ENCODE measurements at regions not wholly inside any gene's neighbourhood (a gene's known extent, or its start where the extent isn't known, plus 50 kb on each side); places are given as distances from the start of the nearest gene placed in this dataset.

GRCh38 chr2:16818203-16818556 lies 152.5 kb upstream of the CYRIA start:
- H3K14ac ChIP-seq (ENCODE audit: low read length in 2 of 2) = no peak overlapping the region
- no peak overlapping the region for H4K91ac ChIP-seq (ENCODE audit: low read length)
- 90% methylated on average over 3 of the region's 5 CpGs for WGBS
- no peaks in the 10 kb centered on the region for H3K27me3 ChIP-seq (ENCODE audit: control insufficient read depth in 1 of 2, insufficient read depth in 1 of 2, low read length in 2 of 2)
- no peak overlapping the region for H3K18ac ChIP-seq (ENCODE audit: low read depth in 1 of 2, low read length in 2 of 2)
- no peak overlapping the region for H2BK15ac ChIP-seq (ENCODE audit: low read depth, poor library complexity, severe bottlenecking)
- DNase-seq = no peak
- no peak overlapping the region for H3K4ac ChIP-seq (ENCODE audit: low read depth in 1 of 2, low read length in 2 of 2)
- H4K8ac ChIP-seq (ENCODE audit: low read length) = no peak overlapping the region
- no peaks in the 10 kb centered on the region for H3K79me1 ChIP-seq (replicated peaks; ENCODE audit: low read length, poor library complexity, severe bottlenecking)
- H3K36me3 ChIP-seq (ENCODE audit: control insufficient read depth in 1 of 2, insufficient read depth in 2 of 2, low read depth in 1 of 2, low read length in 2 of 2) = no peaks in the 10 kb centered on the region
- H3K4me2 ChIP-seq (ENCODE audit: low read length, poor library complexity, severe bottlenecking) = no peak overlapping the region
- H3K9ac ChIP-seq (ENCODE audit: low read length) = no peak overlapping the region
- no peak overlapping the region for H3K27ac ChIP-seq (ENCODE audit: low read length, poor library complexity, severe bottlenecking)
- H3K4me3 ChIP-seq (ENCODE audit: insufficient read depth in 1 of 2, low read depth in 1 of 2, low read length in 2 of 2) = no peak overlapping the region
- no peaks in the 10 kb centered on the region for H3K4me1 ChIP-seq (ENCODE audit: control insufficient read depth, insufficient read depth, low read depth, low read length)
- H2AFZ ChIP-seq (ENCODE audit: low read depth, low read length) = no peak overlapping the region
- H2BK120ac ChIP-seq (ENCODE audit: low read depth, low read length) = no peak overlapping the region
- H3K9me3 ChIP-seq (ENCODE audit: control insufficient read depth, low read length) = no peaks in the 10 kb centered on the region
- no peak overlapping the region for H2BK5ac ChIP-seq (ENCODE audit: low read depth, low read length, poor library complexity, severe bottlenecking)
- H2AK5ac ChIP-seq (ENCODE audit: low read length, severe bottlenecking) = no peak overlapping the region
- no peak overlapping the region for H3K23ac ChIP-seq (ENCODE audit: low read length in 2 of 2)
- no peak overlapping the region for H2BK12ac ChIP-seq (ENCODE audit: low read length in 2 of 2)

DNA sequence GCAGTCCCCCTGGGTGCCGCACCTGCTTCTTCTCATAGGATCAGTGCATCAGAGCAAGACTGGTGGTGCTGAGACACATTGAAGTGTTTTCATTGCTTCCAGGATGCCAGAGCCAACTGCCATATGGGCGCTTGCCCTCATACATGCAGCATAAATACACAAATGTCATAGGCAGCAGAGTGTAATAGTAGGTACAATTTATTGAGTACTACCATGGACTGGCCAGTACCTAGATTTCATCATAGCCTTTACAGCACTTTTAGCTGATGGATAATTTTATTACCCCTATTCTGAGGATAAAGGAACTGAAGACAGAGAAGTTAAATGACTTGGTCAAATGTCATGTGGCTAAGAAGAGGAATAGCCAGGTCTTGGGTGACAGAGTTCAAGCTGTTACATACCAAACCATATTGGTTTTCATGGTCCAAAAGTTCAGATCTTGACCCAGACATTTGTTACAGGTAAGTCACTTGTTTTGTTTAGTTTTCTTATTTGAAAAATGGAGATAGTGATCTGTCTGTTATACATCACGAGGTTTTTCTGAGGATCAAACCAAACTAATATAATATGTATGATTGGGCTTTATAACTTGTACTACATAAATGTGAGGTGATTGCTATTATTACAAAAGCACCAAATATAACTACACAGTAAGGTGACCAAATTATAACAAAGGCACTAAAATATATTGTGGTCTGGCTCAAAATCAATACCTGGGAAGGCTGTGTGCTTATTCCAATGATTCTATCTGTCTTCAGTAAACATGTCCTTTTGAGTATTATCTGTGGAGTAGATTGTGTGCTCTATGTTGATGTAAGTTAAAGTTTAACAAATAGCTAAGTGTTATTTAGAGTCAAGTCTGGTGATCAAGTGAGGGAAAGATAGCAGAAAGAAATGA lies 151.9 kb upstream of the CYRIA start:
- no peak overlapping the region for H2BK12ac ChIP-seq (ENCODE audit: low read length in 2 of 2)
- no peak overlapping the region for H3K4ac ChIP-seq (ENCODE audit: low read depth in 1 of 2, low read length in 2 of 2)
- no peak overlapping the region for H3K9ac ChIP-seq (ENCODE audit: low read length)

GRCh38 chr2:16816522-16816921 lies 150.9 kb upstream of the CYRIA start:
- no peaks in the 10 kb centered on the region for H3K4me1 ChIP-seq (ENCODE audit: control insufficient read depth, insufficient read depth, low read depth, low read length)
- no peak overlapping the region for H3K27ac ChIP-seq (ENCODE audit: low read length, poor library complexity, severe bottlenecking)
- H2BK120ac ChIP-seq (ENCODE audit: low read depth, low read length) = no peak overlapping the region
- H4K91ac ChIP-seq (ENCODE audit: low read length) = no peak overlapping the region
- no peak overlapping the region for H3K9ac ChIP-seq (ENCODE audit: low read length)
- WGBS = 99% methylated on average over 4 of the region's 4 CpGs
- H3K4me2 ChIP-seq (ENCODE audit: low read length, poor library complexity, severe bottlenecking) = no peak overlapping the region
- H3K14ac ChIP-seq (ENCODE audit: low read length in 2 of 2) = no peak overlapping the region
- no peak overlapping the region for H3K23ac ChIP-seq (ENCODE audit: low read length in 2 of 2)
- no peak overlapping the region for H3K4ac ChIP-seq (ENCODE audit: low read depth in 1 of 2, low read length in 2 of 2)
- H3K18ac ChIP-seq (ENCODE audit: low read depth in 1 of 2, low read length in 2 of 2) = no peak overlapping the region
- no peak overlapping the region for H2AFZ ChIP-seq (ENCODE audit: low read depth, low read length)
- no peaks in the 10 kb centered on the region for H3K36me3 ChIP-seq (ENCODE audit: control insufficient read depth in 1 of 2, insufficient read depth in 2 of 2, low read depth in 1 of 2, low read length in 2 of 2)
- H4K8ac ChIP-seq (ENCODE audit: low read length) = no peak overlapping the region
- DNase-seq = no peak
- H2AK5ac ChIP-seq (ENCODE audit: low read length, severe bottlenecking) = no peak overlapping the region
- no peaks in the 10 kb centered on the region for H3K79me1 ChIP-seq (replicated peaks; ENCODE audit: low read length, poor library complexity, severe bottlenecking)
- no peak overlapping the region for H3K4me3 ChIP-seq (ENCODE audit: insufficient read depth in 1 of 2, low read depth in 1 of 2, low read length in 2 of 2)
- H2BK15ac ChIP-seq (ENCODE audit: low read depth, poor library complexity, severe bottlenecking) = no peak overlapping the region
- H2BK12ac ChIP-seq (ENCODE audit: low read length in 2 of 2) = no peak overlapping the region
- H2BK5ac ChIP-seq (ENCODE audit: low read depth, low read length, poor library complexity, severe bottlenecking) = no peak overlapping the region
- H3K27me3 ChIP-seq (ENCODE audit: control insufficient read depth in 1 of 2, insufficient read depth in 1 of 2, low read length in 2 of 2) = no peaks in the 10 kb centered on the region
- no peaks in the 10 kb centered on the region for H3K9me3 ChIP-seq (ENCODE audit: control insufficient read depth, low read length)

More for the DNA sequence above, 151.9 kb upstream of the CYRIA start:
- H3K18ac ChIP-seq (ENCODE audit: low read depth in 1 of 2, low read length in 2 of 2) = no peak overlapping the region
- no peak overlapping the region for H3K4me2 ChIP-seq (ENCODE audit: low read length, poor library complexity, severe bottlenecking)
- H3K36me3 ChIP-seq (ENCODE audit: control insufficient read depth in 1 of 2, insufficient read depth in 2 of 2, low read depth in 1 of 2, low read length in 2 of 2) = no peaks in the 10 kb centered on the region
- no peaks in the 10 kb centered on the region for H3K4me1 ChIP-seq (ENCODE audit: control insufficient read depth, insufficient read depth, low read depth, low read length)
- H4K8ac ChIP-seq (ENCODE audit: low read length) = no peak overlapping the region
- H3K4me3 ChIP-seq (ENCODE audit: insufficient read depth in 1 of 2, low read depth in 1 of 2, low read length in 2 of 2) = no peak overlapping the region
- no peak for DNase-seq
- no peak overlapping the region for H2BK5ac ChIP-seq (ENCODE audit: low read depth, low read length, poor library complexity, severe bottlenecking)
- no peak overlapping the region for H2BK120ac ChIP-seq (ENCODE audit: low read depth, low read length)
- H3K27ac ChIP-seq (ENCODE audit: low read length, poor library complexity, severe bottlenecking) = no peak overlapping the region
- no peak overlapping the region for H4K91ac ChIP-seq (ENCODE audit: low read length)
- no peaks in the 10 kb centered on the region for H3K79me1 ChIP-seq (replicated peaks; ENCODE audit: low read length, poor library complexity, severe bottlenecking)
- H2AFZ ChIP-seq (ENCODE audit: low read depth, low read length) = no peak overlapping the region
- H3K27me3 ChIP-seq (ENCODE audit: control insufficient read depth in 1 of 2, insufficient read depth in 1 of 2, low read length in 2 of 2) = no peaks in the 10 kb centered on the region
- 100% methylated on average over 1 of the region's 3 CpGs for WGBS
- no peak overlapping the region for H3K14ac ChIP-seq (ENCODE audit: low read length in 2 of 2)
- H3K9me3 ChIP-seq (ENCODE audit: control insufficient read depth, low read length) = no peaks in the 10 kb centered on the region
- no peak overlapping the region for H2BK15ac ChIP-seq (ENCODE audit: low read depth, poor library complexity, severe bottlenecking)
- no peak overlapping the region for H2AK5ac ChIP-seq (ENCODE audit: low read length, severe bottlenecking)
- no peak overlapping the region for H3K23ac ChIP-seq (ENCODE audit: low read length in 2 of 2)

GRCh38 chr2:16816016-16816415 lies 150.4 kb upstream of the CYRIA start:
- Histone ChIP-seq H2BK120ac (ENCODE audit: low read depth, low read length) (no peak overlapping the region), H2AK5ac (ENCODE audit: low read length, severe bottlenecking) (no peak overlapping the region), H3K27ac (ENCODE audit: low read length, poor library complexity, severe bottlenecking) (no peak overlapping the region), H2BK12ac (ENCODE audit: low read length in 2 of 2) (no peak overlapping the region), H3K36me3 (ENCODE audit: control insufficient read depth in 1 of 2, insufficient read depth in 2 of 2, low read depth in 1 of 2, low read length in 2 of 2) (no peaks in the 10 kb centered on the region), H2BK15ac (ENCODE audit: low read depth, poor library complexity, severe bottlenecking) (no peak overlapping the region), H3K4ac (ENCODE audit: low read depth in 1 of 2, low read length in 2 of 2) (no peak overlapping the region), H2AFZ (ENCODE audit: low read depth, low read length) (no peak overlapping the region), H3K14ac (ENCODE audit: low read length in 2 of 2) (no peak overlapping the region), H3K4me2 (ENCODE audit: low read length, poor library complexity, severe bottlenecking) (no peak overlapping the region), H3K9me3 (ENCODE audit: control insufficient read depth, low read length) (no peaks in the 10 kb centered on the region), H3K79me1 (replicated peaks; ENCODE audit: low read length, poor library complexity, severe bottlenecking) (no peaks in the 10 kb centered on the region), H4K8ac (ENCODE audit: low read length) (no peak overlapping the region), H3K4me3 (ENCODE audit: insufficient read depth in 1 of 2, low read depth in 1 of 2, low read length in 2 of 2) (no peak overlapping the region), H3K4me1 (ENCODE audit: control insufficient read depth, insufficient read depth, low read depth, low read length) (no peaks in the 10 kb centered on the region), H3K18ac (ENCODE audit: low read depth in 1 of 2, low read length in 2 of 2) (no peak overlapping the region), H2BK5ac (ENCODE audit: low read depth, low read length, poor library complexity, severe bottlenecking) (no peak overlapping the region), H4K91ac (ENCODE audit: low read length) (no peak overlapping the region), H3K9ac (ENCODE audit: low read length) (no peak overlapping the region), H3K23ac (ENCODE audit: low read length in 2 of 2) (no peak overlapping the region), H3K27me3 (ENCODE audit: control insufficient read depth in 1 of 2, insufficient read depth in 1 of 2, low read length in 2 of 2) (no peaks in the 10 kb centered on the region)
- no peak for DNase-seq
- WGBS = 82% methylated on average over 1 of the region's 1 CpG

All from mesenchymal stem cell (in vitro differentiated cells and primary cell).